GM23338 (cell line): ENCODE measurements at regions not wholly inside any gene's neighbourhood (a gene's known extent, or its start where the extent isn't known, plus 50 kb on each side); places are given as distances from the start of the nearest gene placed in this dataset.

Experiments
- ATAC-seq: fragments of 200-7000 bp; cut with Tn5 transposase; 3 replicates; pipeline ENCODE4 v1.9.1; 2020
- DNase-seq: peaks from one replicate; pipeline ENCODE4 v3.0.0-alpha.2; 2015; ENCODE audit warnings: low spot score
- H2AFZ ChIP-seq: fragments of 200-600 bp; sonication (generic); 2 replicates; pipeline ENCODE4 v1.8.0; 2016; ENCODE audit warnings: antibody characterized with exemption, mild to moderate bottlenecking, moderate library complexity
- H3F3A ChIP-seq: fragments of 200-600 bp; sonication (generic); replicated peaks from 2 replicates; pipeline ENCODE4 v1.8.0; 2017; ENCODE audit warnings: antibody characterized with exemption, mixed run types, low read depth
- H3K27ac ChIP-seq: fragments of 200-600 bp; sonication (generic); 2 replicates; pipeline ENCODE4 v1.6.1; 2016; ENCODE audit warnings: low read depth
- H3K27me3 ChIP-seq: fragments of 200-600 bp; sonication (generic); 2 replicates; pipeline ENCODE4 v1.8.0; 2016; ENCODE audit warnings: mild to moderate bottlenecking, mixed run types, moderate library complexity; ENCODE audit not compliant: insufficient read depth
- H3K36me3 ChIP-seq: fragments of 200-600 bp; sonication (generic); 2 replicates; pipeline ENCODE4 v1.8.0; 2016; ENCODE audit warnings: mild to moderate bottlenecking; ENCODE audit not compliant: insufficient read depth
- H3K4me1 ChIP-seq: fragments of 200-600 bp; sonication (generic); 2 replicates; pipeline ENCODE4 v1.8.0; 2016; ENCODE audit warnings: mild to moderate bottlenecking, moderate library complexity; ENCODE audit not compliant: insufficient read depth
- H3K4me2 ChIP-seq: fragments of 200-600 bp; sonication (generic); 2 replicates; pipeline ENCODE4 v1.7.1; 2017; ENCODE audit warnings: mixed run types
- H3K4me3 ChIP-seq: fragments of 200-600 bp; sonication (generic); 2 replicates; pipeline ENCODE4 v1.6.1; 2016; ENCODE audit warnings: mixed run types
- H3K79me2 ChIP-seq: fragments of 200-600 bp; sonication (generic); replicated peaks from 2 replicates; pipeline ENCODE4 v1.8.0; 2017; ENCODE audit warnings: mild to moderate bottlenecking; ENCODE audit not compliant: insufficient read depth
- H3K9me2 ChIP-seq: fragments of 200-600 bp; sonication (generic); 2 replicates; pipeline ENCODE4 v1.8.0; 2017; ENCODE audit not compliant: insufficient read depth
- H4K20me1 ChIP-seq: fragments of 200-600 bp; sonication (generic); replicated peaks from 2 replicates; pipeline ENCODE4 v1.8.0; 2017; ENCODE audit warnings: mild to moderate bottlenecking; ENCODE audit not compliant: insufficient read depth
- H3K27ac Mint-ChIP-seq: 2 replicates; pipeline ENCODE4 v1.8.0; 2020; ENCODE audit warnings: inconsistent platforms, mild to moderate bottlenecking, moderate library complexity, mixed read lengths
- H3K27me3 Mint-ChIP-seq: 3 replicates; pipeline ENCODE4 v1.8.0; 2022; ENCODE audit warnings: low read depth, mild to moderate bottlenecking, moderate library complexity, mixed read lengths, inconsistent platforms; ENCODE audit not compliant: insufficient read depth, poor library complexity
- H3K36me3 Mint-ChIP-seq: 3 replicates; pipeline ENCODE4 v1.8.0; 2021; ENCODE audit warnings: low read depth, mild to moderate bottlenecking, inconsistent platforms, moderate library complexity, mixed read lengths
- H3K4me1 Mint-ChIP-seq: 3 replicates; pipeline ENCODE4 v1.8.0; 2020; ENCODE audit warnings: mild to moderate bottlenecking, inconsistent platforms, mixed read lengths
- H3K4me3 Mint-ChIP-seq: 3 replicates; pipeline ENCODE4 v1.8.0; 2021; ENCODE audit warnings: moderate library complexity, mild to moderate bottlenecking, inconsistent platforms, mixed read lengths
- H3K9me3 Mint-ChIP-seq: 3 replicates; pipeline ENCODE4 v1.8.0; 2020; ENCODE audit warnings: moderate library complexity, mild to moderate bottlenecking, inconsistent platforms, mixed read lengths
- CREB1 ChIP-seq: fragments of 250-450 bp; sonication (Bioruptor Pico); IDR thresholded peaks from 2 replicates; pipeline ENCODE4 v1.5.0; 2020; ENCODE audit warnings: low read depth, mild to moderate bottlenecking, moderate library complexity
- EZH2 ChIP-seq: fragments of 200-600 bp; sonication (generic); IDR thresholded peaks from one replicate; pipeline ENCODE4 v1.8.0; 2017; ENCODE audit warnings: antibody characterized with exemption, mild to moderate bottlenecking, low read depth; ENCODE audit not compliant: unreplicated experiment
- POLR2AphosphoS5 ChIP-seq: IDR thresholded peaks from 2 replicates; pipeline ENCODE4 v1.6.1; 2016; ENCODE audit warnings: antibody characterized with exemption, low read depth
- ZNF114 ChIP-seq: fragments of 250-450 bp; sonication (Bioruptor Pico); IDR thresholded peaks from 2 replicates; pipeline ENCODE4 v1.5.0; 2020; ENCODE audit warnings: mild to moderate bottlenecking, moderate library complexity
- ZNF331 ChIP-seq: fragments of 250-450 bp; sonication (Bioruptor Pico); IDR thresholded peaks from 2 replicates; pipeline ENCODE4 v1.5.0; 2020; ENCODE audit warnings: low read depth, mild to moderate bottlenecking, moderate library complexity
- TF ChIP-seq, protein P1 (sequence below): IDR thresholded peaks from one replicate; pipeline ENCODE4 v1.6.1; 2018; ENCODE audit warnings: antibody characterized with exemption; ENCODE audit not compliant: unreplicated experiment
- TF ChIP-seq, protein P2 (sequence below): IDR thresholded peaks from 2 replicates; pipeline ENCODE4 v1.6.1; 2016; ENCODE audit warnings: antibody characterized with exemption
- TF ChIP-seq, protein P3 (sequence below), 2 experiments: fragments of 200-600 bp in 1 of 2; sonication (generic) in 1 of 2; conservative IDR thresholded peaks; 2 replicates each; pipeline versions ENCODE4 v1.5.1 to v1.6.1; 2016 to 2017; ENCODE audit warnings: antibody characterized with exemption in 2 of 2, low read depth in 2 of 2, mild to moderate bottlenecking in 2 of 2, moderate library complexity in 1 of 2

- no peak for TF ChIP-seq ZNF331 (CRISPR knock-in tag)
- TF ChIP-seq, protein P1, sequence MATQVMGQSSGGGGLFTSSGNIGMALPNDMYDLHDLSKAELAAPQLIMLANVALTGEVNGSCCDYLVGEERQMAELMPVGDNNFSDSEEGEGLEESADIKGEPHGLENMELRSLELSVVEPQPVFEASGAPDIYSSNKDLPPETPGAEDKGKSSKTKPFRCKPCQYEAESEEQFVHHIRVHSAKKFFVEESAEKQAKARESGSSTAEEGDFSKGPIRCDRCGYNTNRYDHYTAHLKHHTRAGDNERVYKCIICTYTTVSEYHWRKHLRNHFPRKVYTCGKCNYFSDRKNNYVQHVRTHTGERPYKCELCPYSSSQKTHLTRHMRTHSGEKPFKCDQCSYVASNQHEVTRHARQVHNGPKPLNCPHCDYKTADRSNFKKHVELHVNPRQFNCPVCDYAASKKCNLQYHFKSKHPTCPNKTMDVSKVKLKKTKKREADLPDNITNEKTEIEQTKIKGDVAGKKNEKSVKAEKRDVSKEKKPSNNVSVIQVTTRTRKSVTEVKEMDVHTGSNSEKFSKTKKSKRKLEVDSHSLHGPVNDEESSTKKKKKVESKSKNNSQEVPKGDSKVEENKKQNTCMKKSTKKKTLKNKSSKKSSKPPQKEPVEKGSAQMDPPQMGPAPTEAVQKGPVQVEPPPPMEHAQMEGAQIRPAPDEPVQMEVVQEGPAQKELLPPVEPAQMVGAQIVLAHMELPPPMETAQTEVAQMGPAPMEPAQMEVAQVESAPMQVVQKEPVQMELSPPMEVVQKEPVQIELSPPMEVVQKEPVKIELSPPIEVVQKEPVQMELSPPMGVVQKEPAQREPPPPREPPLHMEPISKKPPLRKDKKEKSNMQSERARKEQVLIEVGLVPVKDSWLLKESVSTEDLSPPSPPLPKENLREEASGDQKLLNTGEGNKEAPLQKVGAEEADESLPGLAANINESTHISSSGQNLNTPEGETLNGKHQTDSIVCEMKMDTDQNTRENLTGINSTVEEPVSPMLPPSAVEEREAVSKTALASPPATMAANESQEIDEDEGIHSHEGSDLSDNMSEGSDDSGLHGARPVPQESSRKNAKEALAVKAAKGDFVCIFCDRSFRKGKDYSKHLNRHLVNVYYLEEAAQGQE, result no peak
Measured at GRCh38 chr4:163895378-163896005, 401.0 kb downstream of the TMA16 start (continued).

DNA sequence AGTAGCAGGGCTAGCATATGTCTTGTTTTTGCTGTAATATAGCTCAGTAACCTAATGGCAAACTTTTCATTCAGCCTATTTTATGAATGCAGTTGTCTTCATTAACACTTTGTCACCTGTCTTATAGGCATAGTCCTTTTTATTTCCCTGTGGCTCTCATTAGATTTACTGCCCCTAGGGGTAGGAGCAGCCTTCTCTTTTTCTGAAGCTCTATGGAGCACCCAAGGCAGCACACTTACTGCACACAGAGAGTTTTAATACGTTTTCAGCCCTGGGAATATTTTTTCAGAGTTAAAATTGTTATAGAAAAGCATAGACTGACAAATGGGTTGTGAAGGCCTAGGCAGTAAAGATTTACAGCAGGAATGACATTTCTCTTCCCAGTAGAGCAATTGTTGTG, 406.8 kb downstream of the TMA16 start:
- no peaks in the 10 kb centered on the region for H3K79me2 ChIP-seq
- Mint-ChIP-seq H3K27ac (no peak overlapping the region), H3K4me1 (peaks cover 32% of the 10 kb centered on the region), H3K4me3 (no peak overlapping the region), H3K36me3 (peaks cover 15% of the 10 kb centered on the region), H3K27me3 (peaks cover 1% of the 10 kb centered on the region), H3K9me3 (peaks cover 13% of the 10 kb centered on the region)
- no peaks in the 10 kb centered on the region for H3K27me3 ChIP-seq
- H3K27ac ChIP-seq, result no peak overlapping the region
- 0 out of 2 replicates have a peak overlapping the region, but pooled peaks have one; percentile 39 for H3K4me2 ChIP-seq
- H2AFZ ChIP-seq, result 0 out of 2 replicates have a peak overlapping the region, but pooled peaks have one; percentile 4
- peaks cover 42% of the 10 kb centered on the region for H3K4me1 ChIP-seq
- no peaks in the 10 kb centered on the region for H3F3A ChIP-seq
- H3K36me3 ChIP-seq, result no peaks in the 10 kb centered on the region
- no peaks in the 10 kb centered on the region for H3K9me2 ChIP-seq
- DNase-seq (peak; percentile 27), ATAC-seq (peak; percentile 82)
- H4K20me1 ChIP-seq, result no peaks in the 10 kb centered on the region
- TF ChIP-seq ZNF114 (CRISPR knock-in tag) (no peak), CREB1 (CRISPR knock-in tag) (no peak), EZH2 (no peak), POLR2AphosphoS5 (no peak)
- TF ChIP-seq, protein P2, sequence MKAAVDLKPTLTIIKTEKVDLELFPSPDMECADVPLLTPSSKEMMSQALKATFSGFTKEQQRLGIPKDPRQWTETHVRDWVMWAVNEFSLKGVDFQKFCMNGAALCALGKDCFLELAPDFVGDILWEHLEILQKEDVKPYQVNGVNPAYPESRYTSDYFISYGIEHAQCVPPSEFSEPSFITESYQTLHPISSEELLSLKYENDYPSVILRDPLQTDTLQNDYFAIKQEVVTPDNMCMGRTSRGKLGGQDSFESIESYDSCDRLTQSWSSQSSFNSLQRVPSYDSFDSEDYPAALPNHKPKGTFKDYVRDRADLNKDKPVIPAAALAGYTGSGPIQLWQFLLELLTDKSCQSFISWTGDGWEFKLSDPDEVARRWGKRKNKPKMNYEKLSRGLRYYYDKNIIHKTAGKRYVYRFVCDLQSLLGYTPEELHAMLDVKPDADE, result no peak
- TF ChIP-seq, protein P3, sequence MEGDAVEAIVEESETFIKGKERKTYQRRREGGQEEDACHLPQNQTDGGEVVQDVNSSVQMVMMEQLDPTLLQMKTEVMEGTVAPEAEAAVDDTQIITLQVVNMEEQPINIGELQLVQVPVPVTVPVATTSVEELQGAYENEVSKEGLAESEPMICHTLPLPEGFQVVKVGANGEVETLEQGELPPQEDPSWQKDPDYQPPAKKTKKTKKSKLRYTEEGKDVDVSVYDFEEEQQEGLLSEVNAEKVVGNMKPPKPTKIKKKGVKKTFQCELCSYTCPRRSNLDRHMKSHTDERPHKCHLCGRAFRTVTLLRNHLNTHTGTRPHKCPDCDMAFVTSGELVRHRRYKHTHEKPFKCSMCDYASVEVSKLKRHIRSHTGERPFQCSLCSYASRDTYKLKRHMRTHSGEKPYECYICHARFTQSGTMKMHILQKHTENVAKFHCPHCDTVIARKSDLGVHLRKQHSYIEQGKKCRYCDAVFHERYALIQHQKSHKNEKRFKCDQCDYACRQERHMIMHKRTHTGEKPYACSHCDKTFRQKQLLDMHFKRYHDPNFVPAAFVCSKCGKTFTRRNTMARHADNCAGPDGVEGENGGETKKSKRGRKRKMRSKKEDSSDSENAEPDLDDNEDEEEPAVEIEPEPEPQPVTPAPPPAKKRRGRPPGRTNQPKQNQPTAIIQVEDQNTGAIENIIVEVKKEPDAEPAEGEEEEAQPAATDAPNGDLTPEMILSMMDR (conservative IDR thresholded peaks at IDR 0.05; ENCODE audit: low read depth in 2 of 2), result peak; percentile 18 to 40; a peak in 2 of 4 replicates
- no peak overlapping the region for H3K4me3 ChIP-seq
